ENCODE measurements at regions not wholly inside any gene's neighbourhood (a gene's known extent, or its start where the extent isn't known, plus 50 kb on each side); places are given as distances from the start of the nearest gene placed in this dataset.
A peak's percentile ranks its signal among the peaks of the same experiment; 100 is the strongest.

GRCh38 chr18:28459587-28459986 is 282.7 kb upstream of the CDH2 start:
- Mint-ChIP-seq H3K4me1 (ENCODE audit: low read depth, unreplicated experiment) (peaks cover 9% of the 10 kb centered on the region), H3K27me3 (ENCODE audit: insufficient read depth, unreplicated experiment) (no peaks in the 10 kb centered on the region), H3K9me3 (ENCODE audit: unreplicated experiment) (no peaks in the 10 kb centered on the region), H3K4me3 (ENCODE audit: unreplicated experiment) (no peak overlapping the region), H3K36me3 (ENCODE audit: insufficient read depth, unreplicated experiment) (peaks cover 6% of the 10 kb centered on the region), H3K27ac (ENCODE audit: unreplicated experiment) (no peak overlapping the region)
- DNase-seq: no peak
- no peaks in the 10 kb centered on the region for H3K36me3 ChIP-seq (ENCODE audit: control insufficient read depth, insufficient read depth, low read length)
- H3K9me3 ChIP-seq: no peaks in the 10 kb centered on the region
- H3K4me1 ChIP-seq: no peaks in the 10 kb centered on the region
- no peak for TF ChIP-seq CTCF (IDR thresholded peaks at IDR 0.05; ENCODE audit: insufficient read depth in 1 of 2, low read depth in 1 of 2, low read length in 1 of 2, severe bottlenecking in 1 of 2, unreplicated experiment in 1 of 2)
- no peak overlapping the region for H3K4me3 ChIP-seq (ENCODE audit: low read depth, low read length)
- intact Hi-C loops (cut with micrococcal nuclease; ENCODE audit: unreplicated experiment): no loop called here
- POLR2A ChIA-PET: no interaction called here
- no TSS peak for BruUV-seq (replicated peaks)
- CTCF ChIA-PET: no interaction called here
- no peaks in the 10 kb centered on the region for H3K27me3 ChIP-seq (replicated peaks; ENCODE audit: control insufficient read depth, insufficient read depth, low read length)

- Mint-ChIP-seq H3K27ac (ENCODE audit: unreplicated experiment) (no peak overlapping the region), H3K4me3 (ENCODE audit: unreplicated experiment) (no peak overlapping the region), H3K36me3 (ENCODE audit: insufficient read depth, unreplicated experiment) (peaks cover 6% of the 10 kb centered on the region), H3K4me1 (ENCODE audit: low read depth, unreplicated experiment) (peaks cover 9% of the 10 kb centered on the region), H3K27me3 (ENCODE audit: insufficient read depth, unreplicated experiment) (no peaks in the 10 kb centered on the region), H3K9me3 (ENCODE audit: unreplicated experiment) (no peaks in the 10 kb centered on the region)
- no peak overlapping the region for H3K4me3 ChIP-seq (ENCODE audit: low read depth, low read length)
- H3K36me3 ChIP-seq (ENCODE audit: control insufficient read depth, insufficient read depth, low read length): no peaks in the 10 kb centered on the region
- DNase-seq: no peak
- intact Hi-C loops (cut with micrococcal nuclease; ENCODE audit: unreplicated experiment): no loop called here
- no TSS peak for BruUV-seq (replicated peaks)
- no peaks in the 10 kb centered on the region for H3K9me3 ChIP-seq
- CTCF ChIA-PET: no interaction called here
- H3K4me1 ChIP-seq: no peaks in the 10 kb centered on the region
- no peaks in the 10 kb centered on the region for H3K27me3 ChIP-seq (replicated peaks; ENCODE audit: control insufficient read depth, insufficient read depth, low read length)
- no peak for TF ChIP-seq CTCF (IDR thresholded peaks at IDR 0.05; ENCODE audit: insufficient read depth in 1 of 2, low read depth in 1 of 2, low read length in 1 of 2, severe bottlenecking in 1 of 2, unreplicated experiment in 1 of 2)
- POLR2A ChIA-PET: no interaction called here
These were observed 281.8 kb upstream of the CDH2 start for GRCh38 chr18:28458751-28459150.

DNA sequence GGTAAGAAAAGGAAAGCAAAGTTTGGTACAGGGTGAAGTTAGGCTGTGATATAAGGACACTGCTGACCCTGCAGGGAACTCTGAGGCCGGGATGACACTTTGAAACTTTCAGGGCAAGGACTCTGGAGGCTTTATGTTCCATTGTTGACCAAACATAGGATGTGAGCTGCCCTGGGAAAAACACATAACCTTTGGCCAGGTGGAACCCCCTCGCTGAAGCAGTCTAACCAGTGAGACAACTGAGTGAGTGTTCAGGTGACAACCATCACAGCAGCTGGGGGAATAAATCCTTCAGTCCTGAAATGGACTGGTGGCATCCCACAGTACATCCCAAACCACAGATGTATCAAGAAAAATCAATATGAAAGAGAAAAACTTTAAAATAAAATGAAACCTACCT is 280.9 kb upstream of the CDH2 start:
- no peaks in the 10 kb centered on the region for H3K4me1 ChIP-seq
- H3K36me3 Mint-ChIP-seq (ENCODE audit: insufficient read depth, unreplicated experiment): peaks cover 6% of the 10 kb centered on the region
- no peaks in the 10 kb centered on the region for H3K9me3 ChIP-seq
- DNase-seq: peak; percentile 32 to 45
- no peaks in the 10 kb centered on the region for H3K9me3 Mint-ChIP-seq (ENCODE audit: unreplicated experiment)
- H3K27ac Mint-ChIP-seq (ENCODE audit: unreplicated experiment): no peak overlapping the region
- intact Hi-C loops (cut with micrococcal nuclease; ENCODE audit: unreplicated experiment): no loop called here
- no peaks in the 10 kb centered on the region for H3K27me3 ChIP-seq (replicated peaks; ENCODE audit: control insufficient read depth, insufficient read depth, low read length)
- no peaks in the 10 kb centered on the region for H3K36me3 ChIP-seq (ENCODE audit: control insufficient read depth, insufficient read depth, low read length)
- no peaks in the 10 kb centered on the region for H3K27me3 Mint-ChIP-seq (ENCODE audit: insufficient read depth, unreplicated experiment)
- POLR2A ChIA-PET: no interaction called here
- H3K4me1 Mint-ChIP-seq (ENCODE audit: low read depth, unreplicated experiment): peaks cover 9% of the 10 kb centered on the region
- BruUV-seq (replicated peaks): no TSS peak
- H3K4me3 ChIP-seq (ENCODE audit: low read depth, low read length): no peak overlapping the region
- no peak for TF ChIP-seq CTCF (IDR thresholded peaks at IDR 0.05; ENCODE audit: insufficient read depth in 1 of 2, low read depth in 1 of 2, low read length in 1 of 2, severe bottlenecking in 1 of 2, unreplicated experiment in 1 of 2)
- peak overlapping the region; percentile 48 for H3K4me3 Mint-ChIP-seq (ENCODE audit: unreplicated experiment)
- CTCF ChIA-PET: no interaction called here
